Lower leg skin (tissue), 4 donors: ENCODE measurements at regions not wholly inside any gene's neighbourhood (a gene's known extent, or its start where the extent isn't known, plus 50 kb on each side); places are given as distances from the start of the nearest gene placed in this dataset.

Experiments used
- DNase-seq, 2 donors: peaks; one replicate each; pipeline ENCODE4 v3.0.0-alpha.2; 2019; ENCODE audit warnings: low spot score in 2 of 2
- H3K4me3 ChIP-seq: fragments of 200-600 bp; sonication (generic); 2 replicates; pipeline ENCODE4 v1.5.1; 2017; ENCODE audit warnings: mild to moderate bottlenecking, low read depth; ENCODE audit not compliant: poor library complexity, severe bottlenecking
- CTCF ChIP-seq, 3 donors: fragments of 450-650 bp; IDR thresholded peaks; one replicate each; pipeline ENCODE4 v1.5.1; 2016; ENCODE audit warnings: antibody characterized with exemption in 3 of 3, mild to moderate bottlenecking in 3 of 3, moderate library complexity in 2 of 3
- POLR2A ChIP-seq, 2 donors: fragments of 450-650 bp; IDR thresholded peaks; one replicate each; pipeline ENCODE4 v1.6.1; 2016 to 2017; ENCODE audit warnings: antibody characterized with exemption in 2 of 2, mild to moderate bottlenecking in 1 of 2, moderate library complexity in 1 of 2
- WGBS, 2 donors: methylation state at CpG; one replicate each; pipeline ENCODE4 v1.1.5; 2018; 5-methylcytosine and 5-hydroxymethylcytosine counted together
- intact Hi-C: fragments of 100-400 bp; cut with DNase I; formaldehyde crosslinking; loops from one replicate; pipeline ENCODE4 v1.15.0; 2023; ENCODE audit warnings: low total_unique reads

GRCh38 chr4:129453524-129454200 is 357.7 kb downstream of the C4orf33 start:
- no peak for DNase-seq
- intact Hi-C loops, result no loop called here
- 48 to 59% methylated on average over 4 of the region's 4 CpGs for WGBS, 2 donors
- TF ChIP-seq POLR2A (IDR thresholded peaks at IDR 0.05), result no peak
- TF ChIP-seq CTCF (IDR thresholded peaks at IDR 0.05), result no peak
- H3K4me3 ChIP-seq, result no peak overlapping the region

DNA sequence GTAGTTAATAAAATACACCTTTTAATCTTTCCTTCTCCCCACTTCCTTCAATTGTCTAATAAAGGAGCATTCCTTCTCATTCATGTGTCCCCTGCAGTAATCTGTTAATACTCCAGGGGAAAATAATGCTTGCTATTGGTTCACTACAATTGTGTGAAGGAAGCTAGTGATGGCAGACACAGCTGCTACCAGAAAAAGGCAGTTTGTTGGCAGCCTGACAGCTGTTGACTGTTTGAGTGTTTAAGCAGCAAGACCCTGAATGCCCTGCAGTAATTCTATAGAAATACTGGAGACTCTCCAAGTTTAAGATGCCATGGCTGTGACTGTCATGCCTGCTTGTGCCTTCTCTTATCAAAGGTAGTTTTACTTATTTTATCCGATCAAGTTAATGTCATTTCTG is 359.5 kb downstream of the C4orf33 start:
- H3K4me3 ChIP-seq, result no peak overlapping the region
- WGBS, 2 donors, result 43 to 60% methylated on average over 1 of the region's 1 CpG
- TF ChIP-seq POLR2A (IDR thresholded peaks at IDR 0.05), result no peak
- TF ChIP-seq CTCF (IDR thresholded peaks at IDR 0.05), result no peak
- DNase-seq, result no peak
- intact Hi-C loops, result no loop called here

DNA sequence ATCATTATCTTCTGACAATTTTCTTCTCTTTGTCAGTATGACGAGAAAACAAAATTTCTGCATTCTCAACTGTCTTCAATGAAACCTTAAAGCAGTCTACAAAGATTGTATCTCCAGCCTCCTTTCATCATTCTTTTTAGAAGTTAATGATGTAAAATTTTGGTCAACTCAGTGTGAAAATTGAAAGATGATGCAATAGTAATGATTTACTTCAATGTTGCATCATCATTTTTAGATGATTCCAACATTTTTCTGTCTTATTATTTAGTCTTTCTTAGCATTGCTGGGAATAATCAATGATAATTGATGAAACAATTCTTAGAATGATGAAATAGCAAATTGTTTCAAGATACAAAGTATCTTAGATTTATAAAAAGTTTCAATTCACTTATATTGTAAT is 372.7 kb downstream of the C4orf33 start:
- no peak for DNase-seq
- TF ChIP-seq POLR2A (IDR thresholded peaks at IDR 0.05) (no peak), CTCF (IDR thresholded peaks at IDR 0.05) (no peak)
- intact Hi-C loops, result no loop called here
- H3K4me3 ChIP-seq, result no peak overlapping the region
- WGBS, 2 donors, result 72 to 85% methylated on average over 1 of the region's 1 CpG

DNA sequence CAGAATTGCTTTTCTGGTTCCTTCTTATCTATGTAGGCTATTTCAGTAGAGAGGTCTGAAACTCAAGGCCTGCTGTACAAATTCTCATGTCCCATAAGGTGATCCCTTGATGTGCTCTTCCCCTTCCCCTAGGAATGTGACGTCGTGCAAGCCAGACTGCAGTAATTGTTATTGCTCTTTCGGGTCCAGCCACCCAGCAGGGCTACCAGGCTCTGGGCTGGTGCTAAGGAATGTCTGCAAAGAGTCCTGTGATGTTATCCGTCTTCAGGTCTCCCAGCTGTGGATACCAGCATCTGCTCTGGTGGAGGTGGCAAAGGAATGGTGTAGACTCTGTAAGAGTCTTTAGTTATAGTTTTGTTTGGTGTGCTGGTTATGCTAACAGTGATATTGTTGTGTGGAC is 378.7 kb downstream of the C4orf33 start:
- TF ChIP-seq CTCF (IDR thresholded peaks at IDR 0.05) (no peak), POLR2A (IDR thresholded peaks at IDR 0.05) (no peak)
- WGBS, 2 donors, result 75 to 82% methylated on average over 4 of the region's 4 CpGs
- intact Hi-C loops, result no loop called here
- DNase-seq, result no peak
- no peak overlapping the region for H3K4me3 ChIP-seq

- intact Hi-C loops, result no loop called here
- no peak for DNase-seq
- no peak overlapping the region for H3K4me3 ChIP-seq
- TF ChIP-seq POLR2A (IDR thresholded peaks at IDR 0.05) (no peak), CTCF (IDR thresholded peaks at IDR 0.05) (no peak)
- WGBS, 2 donors, result 72 to 77% methylated on average over 2 of the region's 2 CpGs
Measured at GRCh38 chr4:129481107-129481506, 385.2 kb downstream of the C4orf33 start.

DNA sequence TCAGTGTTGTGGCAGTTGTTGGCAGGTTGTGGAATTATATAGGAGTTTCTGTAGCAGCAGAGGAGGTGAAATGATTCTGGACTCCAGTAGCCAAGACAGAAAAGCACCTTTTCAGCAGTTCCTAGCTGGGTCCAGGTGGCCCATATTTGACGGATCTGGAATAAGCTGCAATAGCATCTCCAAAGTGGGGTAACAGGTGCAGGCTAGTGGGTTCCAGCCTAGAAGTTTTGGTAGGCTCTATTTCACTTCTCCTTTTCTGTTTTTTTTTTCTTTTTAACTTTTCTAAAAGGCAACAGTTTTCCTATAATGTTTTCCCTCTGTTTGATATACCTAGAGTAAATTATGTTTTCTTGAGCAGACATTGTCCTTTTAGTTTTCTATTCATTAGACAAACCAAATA is 392.5 kb downstream of the C4orf33 start:
- TF ChIP-seq CTCF (IDR thresholded peaks at IDR 0.05) (no peak), POLR2A (IDR thresholded peaks at IDR 0.05) (no peak)
- 69 to 84% methylated on average over 1 of the region's 1 CpG for WGBS, 2 donors
- intact Hi-C loops, result no loop called here
- DNase-seq, result no peak
- H3K4me3 ChIP-seq, result no peak overlapping the region
